Ishikawa (cell line): ENCODE measurements at regions not wholly inside any gene's neighbourhood (a gene's known extent, or its start where the extent isn't known, plus 50 kb on each side); places are given as distances from the start of the nearest gene placed in this dataset.

Experiments
- CEBPB ChIP-seq: IDR thresholded peaks from 2 replicates; pipeline ENCODE4 v1.6.1; 2012
- CREB1 ChIP-seq: IDR thresholded peaks from 2 replicates; pipeline ENCODE4 v1.6.1; 2012; ENCODE audit warnings: low read depth
- EGR1 ChIP-seq: IDR thresholded peaks from 2 replicates; pipeline ENCODE4 v1.6.1; 2012
- EP300 ChIP-seq: IDR thresholded peaks from 2 replicates; pipeline ENCODE4 v1.6.1; 2012; ENCODE audit warnings: borderline replicate concordance
- FOXM1 ChIP-seq: IDR thresholded peaks from 2 replicates; pipeline ENCODE4 v1.6.1; 2012; ENCODE audit warnings: low read depth, borderline replicate concordance
- MAX ChIP-seq: IDR thresholded peaks from 2 replicates; pipeline ENCODE4 v1.6.1; 2012
- NFIC ChIP-seq: IDR thresholded peaks from 2 replicates; pipeline ENCODE4 v1.6.1; 2012
- RAD21 ChIP-seq: IDR thresholded peaks from 2 replicates; pipeline ENCODE4 v1.6.1; 2012; ENCODE audit warnings: low read depth
- REST ChIP-seq: IDR thresholded peaks from 2 replicates; pipeline ENCODE4 v1.6.1; 2012; ENCODE audit warnings: low read depth, mild to moderate bottlenecking
- TAF1 ChIP-seq: IDR thresholded peaks from 2 replicates; pipeline ENCODE4 v1.6.1; 2012; ENCODE audit warnings: low read depth, mild to moderate bottlenecking
- TCF12 ChIP-seq: IDR thresholded peaks from 2 replicates; pipeline ENCODE4 v1.6.1; 2012; ENCODE audit warnings: low read depth
- YY1 ChIP-seq: IDR thresholded peaks from 2 replicates; pipeline ENCODE4 v1.6.1; 2012; ENCODE audit warnings: low read depth
- ZBTB7A ChIP-seq: IDR thresholded peaks from 2 replicates; pipeline ENCODE4 v1.6.1; 2012; ENCODE audit warnings: low read depth

- no peak for TF ChIP-seq ZBTB7A
- TF ChIP-seq REST, result no peak
- TF ChIP-seq EP300, result no peak
- no peak for TF ChIP-seq MAX
- no peak for TF ChIP-seq FOXM1
- no peak for TF ChIP-seq TAF1
- TF ChIP-seq TCF12, result no peak
- no peak for TF ChIP-seq YY1
- TF ChIP-seq NFIC, result no peak
- TF ChIP-seq CREB1, result no peak
- TF ChIP-seq EGR1, result no peak
- no peak for TF ChIP-seq CEBPB
- TF ChIP-seq RAD21, result no peak
Measured at GRCh38 chr4:100017637-100018310, 67.7 kb upstream of the H2AZ1 start.
